Heart left ventricle (tissue), 13 donors: ENCODE measurements at regions not wholly inside any gene's neighbourhood (a gene's known extent, or its start where the extent isn't known, plus 50 kb on each side); places are given as distances from the start of the nearest gene placed in this dataset.

ENCODE experiments used
- POLR2A ChIP-seq, 2 donors: fragments of 450-650 bp; IDR thresholded peaks; one replicate each; pipeline ENCODE4 v1.6.1; 2017; ENCODE audit warnings: antibody characterized with exemption in 2 of 2, mild to moderate bottlenecking in 2 of 2, moderate library complexity in 2 of 2
- TF ChIP-seq, protein P1 (sequence below), 12 donors: fragments of 200-600 bp; sonication (generic) in 4 of 12; IDR thresholded peaks; one replicate each; pipeline versions ENCODE4 v1.5.0 to v1.8.0; 2018 to 2022; ENCODE audit warnings: antibody characterized with exemption in 12 of 12, mild to moderate bottlenecking in 5 of 12
- donor health status: ischemic (EF 13 %, LVEDD 7.1; RV severe dilation, severe dysfunction).
- donor health status: DM: no; HTN: yes; CAD: no.
- donor health status: DM: no; HTN: no; CAD: no.
- donor health status: ischemic (EF 25% LVEDD 6.9; RV normal size, moderate dysfunction).
- donor health status: ischemic (EF 25% LVEDD 5.7; RV mildly dilated, moderate dysfunction).
- donor health status: ischemic (EF 35%, LVEDD 5.7; RV mildly dilated, moderate dysfunction).
- donor health status: nonischemic (EF 11% LVEDD 7.7; RV severe dilation, severe dysfunction).
- donor health status: DM: yes; HTN: yes; CAD: no.
- donor health status: PGD.
- donor health status: ischemic (EF 29% LVEDD 5.4; RV normal size, mild dysfunction).
- donor health status: nonischemic (EF 23%, LVEDD 6.1; RV moderate dilation, normal function).

GRCh38 chr3:162329514-162329913 is 832.9 kb downstream of the OTOL1 start:
- TF ChIP-seq, protein P1, sequence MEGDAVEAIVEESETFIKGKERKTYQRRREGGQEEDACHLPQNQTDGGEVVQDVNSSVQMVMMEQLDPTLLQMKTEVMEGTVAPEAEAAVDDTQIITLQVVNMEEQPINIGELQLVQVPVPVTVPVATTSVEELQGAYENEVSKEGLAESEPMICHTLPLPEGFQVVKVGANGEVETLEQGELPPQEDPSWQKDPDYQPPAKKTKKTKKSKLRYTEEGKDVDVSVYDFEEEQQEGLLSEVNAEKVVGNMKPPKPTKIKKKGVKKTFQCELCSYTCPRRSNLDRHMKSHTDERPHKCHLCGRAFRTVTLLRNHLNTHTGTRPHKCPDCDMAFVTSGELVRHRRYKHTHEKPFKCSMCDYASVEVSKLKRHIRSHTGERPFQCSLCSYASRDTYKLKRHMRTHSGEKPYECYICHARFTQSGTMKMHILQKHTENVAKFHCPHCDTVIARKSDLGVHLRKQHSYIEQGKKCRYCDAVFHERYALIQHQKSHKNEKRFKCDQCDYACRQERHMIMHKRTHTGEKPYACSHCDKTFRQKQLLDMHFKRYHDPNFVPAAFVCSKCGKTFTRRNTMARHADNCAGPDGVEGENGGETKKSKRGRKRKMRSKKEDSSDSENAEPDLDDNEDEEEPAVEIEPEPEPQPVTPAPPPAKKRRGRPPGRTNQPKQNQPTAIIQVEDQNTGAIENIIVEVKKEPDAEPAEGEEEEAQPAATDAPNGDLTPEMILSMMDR (IDR thresholded peaks at IDR 0.05) = no peak
- no peak for TF ChIP-seq POLR2A (IDR thresholded peaks at IDR 0.05)
